ENCODE measurements at regions not wholly inside any gene's neighbourhood (a gene's known extent, or its start where the extent isn't known, plus 50 kb on each side); places are given as distances from the start of the nearest gene placed in this dataset.

- DNase-seq, result no peak
Measured at GRCh38 chr22:47448231-47449223, 686.1 kb downstream of the TBC1D22A start.

GRCh38 chr22:47446821-47447810 lies 684.7 kb downstream of the TBC1D22A start:
- no peak for DNase-seq

- DNase-seq, result no peak
Measured at GRCh38 chr22:47446331-47446730, 683.9 kb downstream of the TBC1D22A start.

- no peak for DNase-seq
Measured at GRCh38 chr22:47445716-47446290, 683.4 kb downstream of the TBC1D22A start.

- DNase-seq, result no peak
Measured at GRCh38 chr22:47445212-47445611, 682.8 kb downstream of the TBC1D22A start.

- DNase-seq, result no peak
Measured at GRCh38 chr22:47444746-47445065, 682.3 kb downstream of the TBC1D22A start.

- no peak for DNase-seq
Measured at GRCh38 chr22:47443836-47444745, 681.6 kb downstream of the TBC1D22A start.

GRCh38 chr22:47442821-47443220 lies 680.4 kb downstream of the TBC1D22A start:
- DNase-seq, result no peak

- DNase-seq, result no peak
Measured at GRCh38 chr22:47439643-47440265, 677.3 kb downstream of the TBC1D22A start.

GRCh38 chr22:47437636-47438035 lies 675.2 kb downstream of the TBC1D22A start:
- no peak for DNase-seq

GRCh38 chr22:47437110-47437509 lies 674.7 kb downstream of the TBC1D22A start:
- no peak for DNase-seq

- no peak for DNase-seq
Measured at GRCh38 chr22:47435826-47436225, 673.4 kb downstream of the TBC1D22A start.

- no peak for DNase-seq
Measured at GRCh38 chr22:47435204-47435487, 672.7 kb downstream of the TBC1D22A start.

GRCh38 chr22:47434336-47435203 lies 672.1 kb downstream of the TBC1D22A start:
- DNase-seq, result no peak

GRCh38 chr22:47433627-47434026 lies 671.2 kb downstream of the TBC1D22A start:
- DNase-seq, result no peak

GRCh38 chr22:47432683-47433082 lies 670.2 kb downstream of the TBC1D22A start:
- no peak for DNase-seq

- DNase-seq, result no peak
Measured at GRCh38 chr22:47423861-47424820, 661.7 kb downstream of the TBC1D22A start.

- no peak for DNase-seq
Measured at GRCh38 chr22:47423266-47423665, 660.8 kb downstream of the TBC1D22A start.

GRCh38 chr22:47422736-47423135 lies 660.3 kb downstream of the TBC1D22A start:
- DNase-seq, result no peak

GRCh38 chr22:47421846-47422245 lies 659.4 kb downstream of the TBC1D22A start:
- no peak for DNase-seq

Data from inflammatory macrophage treated with lipopolysaccharide for 4 hours (primary cell).